ENCODE measurements at regions not wholly inside any gene's neighbourhood (a gene's known extent, or its start where the extent isn't known, plus 50 kb on each side); places are given as distances from the start of the nearest gene placed in this dataset.

DNA sequence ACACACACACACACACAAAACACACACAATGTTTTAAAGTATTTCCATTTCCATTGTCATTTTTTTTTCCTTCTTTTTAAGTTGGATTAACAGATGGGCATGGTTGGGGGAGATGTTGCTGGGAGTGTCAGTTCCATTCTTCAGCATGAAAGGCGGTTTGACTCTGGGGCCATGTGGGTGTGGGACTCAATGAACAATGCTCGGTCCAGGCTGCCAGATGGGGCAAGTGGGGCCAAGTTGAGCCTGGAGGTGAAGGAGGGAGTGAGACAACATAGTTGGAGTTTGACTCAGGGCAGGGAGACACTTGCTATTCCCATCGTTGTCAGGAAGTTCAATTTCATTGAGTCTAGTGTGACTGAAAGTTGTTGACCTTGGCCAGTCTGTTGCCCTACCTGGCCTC is 125.3 kb downstream of the TLE3 start:
- TF ChIP-seq CTCF (conservative IDR thresholded peaks at IDR 0.05; ENCODE audit: low read length) = no peak
- no peak for TF ChIP-seq EZH2phosphoT487 (IDR thresholded peaks at IDR 0.05; ENCODE audit: borderline replicate concordance)

All from Loucy (cell line).